ENCODE measurements at regions not wholly inside any gene's neighbourhood (a gene's known extent, or its start where the extent isn't known, plus 50 kb on each side); places are given as distances from the start of the nearest gene placed in this dataset.

- TF ChIP-seq, protein P1, sequence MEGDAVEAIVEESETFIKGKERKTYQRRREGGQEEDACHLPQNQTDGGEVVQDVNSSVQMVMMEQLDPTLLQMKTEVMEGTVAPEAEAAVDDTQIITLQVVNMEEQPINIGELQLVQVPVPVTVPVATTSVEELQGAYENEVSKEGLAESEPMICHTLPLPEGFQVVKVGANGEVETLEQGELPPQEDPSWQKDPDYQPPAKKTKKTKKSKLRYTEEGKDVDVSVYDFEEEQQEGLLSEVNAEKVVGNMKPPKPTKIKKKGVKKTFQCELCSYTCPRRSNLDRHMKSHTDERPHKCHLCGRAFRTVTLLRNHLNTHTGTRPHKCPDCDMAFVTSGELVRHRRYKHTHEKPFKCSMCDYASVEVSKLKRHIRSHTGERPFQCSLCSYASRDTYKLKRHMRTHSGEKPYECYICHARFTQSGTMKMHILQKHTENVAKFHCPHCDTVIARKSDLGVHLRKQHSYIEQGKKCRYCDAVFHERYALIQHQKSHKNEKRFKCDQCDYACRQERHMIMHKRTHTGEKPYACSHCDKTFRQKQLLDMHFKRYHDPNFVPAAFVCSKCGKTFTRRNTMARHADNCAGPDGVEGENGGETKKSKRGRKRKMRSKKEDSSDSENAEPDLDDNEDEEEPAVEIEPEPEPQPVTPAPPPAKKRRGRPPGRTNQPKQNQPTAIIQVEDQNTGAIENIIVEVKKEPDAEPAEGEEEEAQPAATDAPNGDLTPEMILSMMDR (IDR thresholded peaks at IDR 0.05): no peak
- no peak for TF ChIP-seq POLR2A (IDR thresholded peaks at IDR 0.05)
Observed at GRCh38 chr6:8192067-8192466, 89.7 kb upstream of the EEF1E1 start.
